Spleen (tissue), 11 donors: ENCODE measurements at regions not wholly inside any gene's neighbourhood (a gene's known extent, or its start where the extent isn't known, plus 50 kb on each side); places are given as distances from the start of the nearest gene placed in this dataset.
"Not testable (repeated sequence)": the region's sequence is repeated elsewhere in the genome, so short reads cannot be mapped to it uniquely, and the experiment has no call there.

Source experiments
- DNase-seq: peaks from one replicate; pipeline ENCODE4 v3.0.0-alpha.2; 2020
- H3K27ac ChIP-seq, 8 donors: fragments of 200-600 bp; sonication (generic) in 7 of 8; 1 replicate in 4 of 8; 2 replicates in 4 of 8; pipeline versions ENCODE4 v1.5.0 to v1.8.0; 2016 to 2021; ENCODE audit warnings: inconsistent platforms in 4 of 8, mild to moderate bottlenecking in 4 of 8, moderate library complexity in 1 of 8
- H3K27me3 ChIP-seq, 7 donors: fragments of 200-600 bp; sonication (generic) in 6 of 7; replicated peaks in 1 of 7; 1 replicate in 4 of 7; 2 replicates in 3 of 7; pipeline versions ENCODE4 v1.5.0 to v1.8.0; 2016 to 2021; ENCODE audit warnings: inconsistent platforms in 3 of 7, mild to moderate bottlenecking in 1 of 7
- H3K36me3 ChIP-seq, 6 donors: fragments of 200-600 bp; sonication (generic) in 5 of 6; 1 replicate in 4 of 6; 2 replicates in 2 of 6; pipeline versions ENCODE4 v1.5.0 to v1.8.0; 2016 to 2021; ENCODE audit warnings: inconsistent platforms in 2 of 6
- H3K4me1 ChIP-seq, 6 donors: fragments of 200-600 bp; sonication (generic) in 5 of 6; 1 replicate in 3 of 6; 2 replicates in 3 of 6; pipeline versions ENCODE4 v1.5.0 to v1.8.0; 2016 to 2021; ENCODE audit warnings: inconsistent platforms in 3 of 6
- H3K4me3 ChIP-seq, 8 donors: fragments of 200-600 bp; sonication (generic) in 7 of 8; 1 replicate in 4 of 8; 2 replicates in 4 of 8; pipeline versions ENCODE4 v1.5.0 to v1.8.0; 2016 to 2021; ENCODE audit warnings: inconsistent platforms in 4 of 8, mild to moderate bottlenecking in 4 of 8, moderate library complexity in 2 of 8
- H3K9me3 ChIP-seq, 8 donors: fragments of 200-600 bp; sonication (generic) in 7 of 8; 1 replicate in 4 of 8; 2 replicates in 4 of 8; pipeline versions ENCODE4 v1.5.0 to v1.8.0; 2016 to 2021; ENCODE audit warnings: inconsistent platforms in 4 of 8
- CTCF ChIP-seq, 11 experiments: fragments of 200-600 bp in 7 of 11; fragments of 450-650 bp in 4 of 11; sonication (generic) in 4 of 11; IDR thresholded peaks in 8 of 11; conservative IDR thresholded peaks in 3 of 11; 1 replicate in 7 of 11; 2 replicates in 4 of 11; pipeline versions ENCODE4 v1.4.0 to v1.8.0; 2016 to 2021; ENCODE audit warnings: antibody characterized with exemption in 11 of 11, inconsistent platforms in 4 of 11, mild to moderate bottlenecking in 1 of 11
- POLR2A ChIP-seq, 3 donors: fragments of 450-650 bp; IDR thresholded peaks; one replicate each; pipeline ENCODE4 v1.5.1; 2017; ENCODE audit warnings: antibody characterized with exemption in 3 of 3, mild to moderate bottlenecking in 1 of 3
- POLR2AphosphoS5 ChIP-seq, 3 donors: sonication (generic); formaldehyde crosslinking; IDR thresholded peaks; one replicate each; pipeline ENCODE4 v1.5.1; 2017; ENCODE audit warnings: antibody characterized with exemption in 3 of 3
- WGBS, 5 donors: extraction: QIAGEN DNeasy Blood & Tissue Kit in 3 of 5; methylation state at CpG; one replicate each; pipeline versions ENCODE4 v1.1.5 to v1.1.7; 2013 to 2018; 5-methylcytosine and 5-hydroxymethylcytosine counted together
- intact Hi-C: fragments of 100-400 bp; cut with DNase I; formaldehyde crosslinking; loops from one replicate; pipeline ENCODE4 v1.15.0; 2023; ENCODE audit warnings: low total_unique reads
- donor health status: healthy with polysubstance abuse.
- donor health status: DM: no; HTN: no; CAD: no; lungs with moderate emphysema.
- donor health status: DM: no; HTN: no; CAD: no.
- donor health status: Bipolar disorder and iron deficiency.
- donor health status: healthy.
- donor health status: DM: no; HTN: no; CAD: no.
- donor health status: DM: yes; HTN: yes; CAD: no.

- WGBS, 5 donors, result 83 to 90% (median 88%) methylated on average over 7 of the region's 7 CpGs
- H3K27ac ChIP-seq, result no peak overlapping the region
- H3K4me3 ChIP-seq, result no peak overlapping the region
- H3K27me3 ChIP-seq, result no peaks in the 10 kb centered on the region
- TF ChIP-seq POLR2AphosphoS5 (IDR thresholded peaks at IDR 0.05) (no peak), CTCF (IDR thresholded peaks at IDR 0.05 in 8 of 11, conservative IDR thresholded peaks at IDR 0.05 in 3 of 11) (no peak), POLR2A (IDR thresholded peaks at IDR 0.05) (no peak)
- DNase-seq, result no peak
- H3K4me1 ChIP-seq, result no peaks in the 10 kb centered on the region
- H3K36me3 ChIP-seq, result no peaks in the 10 kb centered on the region
- no peaks in the 10 kb centered on the region for H3K9me3 ChIP-seq
- intact Hi-C loops, result no loop called here
These were observed 791.3 kb upstream of the KIRREL3 start for GRCh38 chr11:127791844-127792243.

- no peaks in the 10 kb centered on the region for H3K9me3 ChIP-seq
- H3K4me1 ChIP-seq, result no peaks in the 10 kb centered on the region
- no peaks in the 10 kb centered on the region for H3K36me3 ChIP-seq
- H3K27ac ChIP-seq, result no peak overlapping the region
- TF ChIP-seq POLR2AphosphoS5 (IDR thresholded peaks at IDR 0.05) (no peak), CTCF (IDR thresholded peaks at IDR 0.05 in 8 of 11, conservative IDR thresholded peaks at IDR 0.05 in 3 of 11) (no peak), POLR2A (IDR thresholded peaks at IDR 0.05) (no peak)
- H3K27me3 ChIP-seq, result no peaks in the 10 kb centered on the region
- no peak for DNase-seq
- intact Hi-C loops, result no loop called here
- WGBS, 5 donors, result 77 to 92% (median 86%) methylated on average over 4 of the region's 4 CpGs
- H3K4me3 ChIP-seq, result no peak overlapping the region
These were observed 790.0 kb upstream of the KIRREL3 start for GRCh38 chr11:127790592-127790991.

GRCh38 chr11:127789927-127790326, 789.4 kb upstream of the KIRREL3 start:
- Histone ChIP-seq H3K9me3 (no peaks in the 10 kb centered on the region), H3K27me3 (no peaks in the 10 kb centered on the region), H3K27ac (no peak overlapping the region), H3K4me1 (no peaks in the 10 kb centered on the region), H3K4me3 (no peak overlapping the region), H3K36me3 (no peaks in the 10 kb centered on the region)
- 44 to 58% (median 55%) methylated on average over 7 of the region's 7 CpGs for WGBS, 5 donors
- TF ChIP-seq POLR2A (IDR thresholded peaks at IDR 0.05), result no peak
- no peak for TF ChIP-seq CTCF (IDR thresholded peaks at IDR 0.05 in 8 of 11, conservative IDR thresholded peaks at IDR 0.05 in 3 of 11)
- no peak for TF ChIP-seq POLR2AphosphoS5 (IDR thresholded peaks at IDR 0.05)
- intact Hi-C loops, result no loop called here
- DNase-seq, result no peak

- H3K4me3 ChIP-seq, DNase-seq, H3K27ac ChIP-seq, H3K9me3 ChIP-seq, intact Hi-C loops, H3K36me3 ChIP-seq, H3K27me3 ChIP-seq, H3K4me1 ChIP-seq: not testable (repeated sequence)
- WGBS, 5 donors, result 67 to 86% (median 79%) methylated on average over 4 of the region's 4 CpGs
These were observed 772.4 kb upstream of the KIRREL3 start for GRCh38 chr11:127772938-127773337.

- DNase-seq, H3K4me3 ChIP-seq, intact Hi-C loops, H3K27ac ChIP-seq, H3K4me1 ChIP-seq, H3K9me3 ChIP-seq, H3K36me3 ChIP-seq, H3K27me3 ChIP-seq: not testable (repeated sequence)
- WGBS, 5 donors, result 46 to 92% (median 78%) methylated on average over 4 of the region's 4 CpGs
These were observed 768.4 kb upstream of the KIRREL3 start for GRCh38 chr11:127768931-127769330.
